GM12872 (cell line): ENCODE measurements at regions not wholly inside any gene's neighbourhood (a gene's known extent, or its start where the extent isn't known, plus 50 kb on each side); places are given as distances from the start of the nearest gene placed in this dataset.

ENCODE experiments used
- TF ChIP-seq, protein P1 (sequence below): IDR thresholded peaks from 3 replicates; pipeline ENCODE4 v1.5.1; 2011; ENCODE audit warnings: low read depth, mild to moderate bottlenecking, low read length, moderate library complexity; ENCODE audit not compliant: insufficient read depth

DNA sequence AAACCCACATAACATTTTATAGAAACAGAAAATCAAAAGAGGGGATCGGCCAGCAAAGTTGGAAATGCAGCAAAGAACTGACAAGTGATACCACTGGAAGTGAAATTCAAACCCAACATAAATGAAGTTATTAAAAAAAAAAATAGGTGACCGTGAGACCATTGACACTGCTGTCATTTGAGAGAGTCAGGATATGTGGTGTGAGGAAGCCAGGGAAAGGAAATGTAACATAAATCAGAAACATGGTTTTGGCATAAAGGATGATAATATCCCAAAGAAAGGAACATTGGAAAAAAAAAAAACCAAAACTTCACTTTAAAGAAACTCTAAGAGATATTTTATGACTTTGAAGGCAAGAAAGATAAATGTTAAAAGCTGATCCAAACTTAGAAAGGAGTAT lies 312.4 kb upstream of the PIK3R1 start:
- TF ChIP-seq, protein P1, sequence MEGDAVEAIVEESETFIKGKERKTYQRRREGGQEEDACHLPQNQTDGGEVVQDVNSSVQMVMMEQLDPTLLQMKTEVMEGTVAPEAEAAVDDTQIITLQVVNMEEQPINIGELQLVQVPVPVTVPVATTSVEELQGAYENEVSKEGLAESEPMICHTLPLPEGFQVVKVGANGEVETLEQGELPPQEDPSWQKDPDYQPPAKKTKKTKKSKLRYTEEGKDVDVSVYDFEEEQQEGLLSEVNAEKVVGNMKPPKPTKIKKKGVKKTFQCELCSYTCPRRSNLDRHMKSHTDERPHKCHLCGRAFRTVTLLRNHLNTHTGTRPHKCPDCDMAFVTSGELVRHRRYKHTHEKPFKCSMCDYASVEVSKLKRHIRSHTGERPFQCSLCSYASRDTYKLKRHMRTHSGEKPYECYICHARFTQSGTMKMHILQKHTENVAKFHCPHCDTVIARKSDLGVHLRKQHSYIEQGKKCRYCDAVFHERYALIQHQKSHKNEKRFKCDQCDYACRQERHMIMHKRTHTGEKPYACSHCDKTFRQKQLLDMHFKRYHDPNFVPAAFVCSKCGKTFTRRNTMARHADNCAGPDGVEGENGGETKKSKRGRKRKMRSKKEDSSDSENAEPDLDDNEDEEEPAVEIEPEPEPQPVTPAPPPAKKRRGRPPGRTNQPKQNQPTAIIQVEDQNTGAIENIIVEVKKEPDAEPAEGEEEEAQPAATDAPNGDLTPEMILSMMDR = no peak

DNA sequence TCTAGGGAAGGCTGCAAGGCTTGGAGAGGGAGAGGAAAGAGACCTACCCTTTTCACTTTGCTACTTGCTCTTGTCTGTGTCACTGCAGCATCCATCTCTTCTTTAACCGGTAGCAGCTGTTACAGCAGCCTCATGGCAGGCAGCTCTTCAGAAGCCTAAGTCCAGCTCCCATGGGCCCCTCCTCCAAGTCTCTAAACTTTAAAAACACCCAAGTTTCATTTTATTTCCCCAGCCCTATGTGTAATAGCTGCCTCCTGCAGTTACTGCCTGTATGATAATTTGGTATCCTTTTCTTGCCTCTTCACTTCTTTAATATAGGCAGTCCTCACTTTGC lies 313.1 kb upstream of the PIK3R1 start:
- TF ChIP-seq, protein P1 = no peak

DNA sequence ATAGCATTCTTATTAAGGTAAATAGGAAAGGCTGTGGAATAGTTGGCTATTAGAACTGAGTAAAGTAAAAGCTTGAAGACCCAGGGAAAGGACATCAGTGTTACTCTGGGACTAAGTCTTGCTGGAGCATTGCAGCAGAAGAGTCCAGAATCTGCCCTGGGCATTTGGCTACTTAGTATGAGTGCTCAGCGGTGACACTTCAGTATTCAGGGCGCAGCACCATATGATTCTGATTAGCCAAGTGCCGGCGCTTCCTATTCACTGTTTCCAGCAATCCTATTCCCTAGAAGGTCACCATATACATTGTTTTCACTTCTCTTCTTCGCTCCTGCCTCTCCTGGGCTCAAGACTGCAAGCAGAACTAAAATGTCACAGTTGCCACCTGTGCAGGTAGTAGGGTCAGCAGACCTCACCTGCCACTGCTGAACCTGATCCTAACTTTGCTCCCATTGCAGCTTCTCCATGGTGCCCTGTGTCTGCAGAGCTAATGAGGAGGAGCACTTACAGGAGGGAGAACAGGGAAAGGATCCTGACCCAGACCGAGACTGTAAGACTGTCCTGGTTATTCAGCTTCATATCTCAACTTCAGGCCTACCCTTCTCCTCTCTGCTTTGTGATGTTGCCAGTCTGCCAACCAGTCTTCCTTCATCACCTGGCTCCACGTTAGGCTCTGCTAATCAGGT lies 313.6 kb upstream of the PIK3R1 start:
- TF ChIP-seq, protein P1 = no peak

DNA sequence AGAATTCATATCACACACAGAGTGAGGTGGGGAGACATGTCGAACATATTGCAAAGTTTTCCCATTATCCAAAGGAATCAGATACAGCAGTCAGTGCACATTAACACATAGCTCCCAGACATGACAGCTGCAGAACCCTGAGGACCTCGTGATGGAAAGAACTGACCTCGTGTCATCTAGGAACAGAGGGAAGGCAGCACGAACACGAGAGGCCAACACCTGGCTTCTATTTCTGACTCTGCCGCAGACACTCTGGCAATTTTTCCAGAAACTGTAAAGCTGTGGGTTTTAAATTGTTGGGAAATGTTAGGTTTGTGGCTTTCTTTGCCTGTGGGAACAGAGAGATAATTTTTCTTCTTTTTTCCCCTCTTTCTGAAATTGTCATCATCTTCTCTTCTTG lies 315.0 kb upstream of the PIK3R1 start:
- TF ChIP-seq, protein P1 = no peak

DNA sequence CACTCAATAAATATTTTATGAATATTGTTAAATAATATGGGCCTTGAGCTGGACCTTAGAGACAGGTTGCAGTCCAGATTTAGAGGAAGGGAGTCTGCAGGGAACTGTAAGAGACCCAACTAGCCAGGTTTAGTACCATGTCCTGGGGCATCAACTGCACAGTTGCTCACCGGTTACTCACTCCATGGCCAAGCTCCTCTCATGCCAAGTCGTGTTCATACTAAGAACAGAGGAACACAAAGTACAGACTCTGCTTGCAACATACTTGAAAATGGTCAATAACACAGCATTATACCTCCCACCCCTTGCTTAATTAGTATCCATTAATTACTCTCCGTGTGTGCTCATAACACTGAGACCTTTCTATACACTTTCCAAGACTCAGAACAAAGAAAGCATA lies 317.6 kb upstream of the PIK3R1 start:
- TF ChIP-seq, protein P1 = no peak

DNA sequence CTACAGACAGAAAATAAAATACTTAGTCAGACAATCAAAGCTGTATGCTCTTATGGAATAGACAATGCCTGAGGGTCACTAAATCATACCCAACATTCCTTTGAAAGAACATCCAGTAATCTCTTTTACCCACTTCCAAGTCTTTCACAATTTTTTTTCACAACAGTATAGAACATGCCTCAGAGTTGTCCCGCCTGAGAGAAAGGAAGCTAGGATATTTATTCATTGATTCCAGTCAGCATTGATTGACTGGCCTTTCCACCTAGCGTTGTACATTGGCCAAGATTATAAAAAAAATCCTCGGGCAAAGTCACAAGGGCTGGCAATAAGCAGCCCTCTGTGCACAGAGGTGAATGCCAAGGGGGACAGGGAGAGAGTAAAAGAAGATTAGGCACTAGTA lies 318.1 kb upstream of the PIK3R1 start:
- TF ChIP-seq, protein P1 = no peak

DNA sequence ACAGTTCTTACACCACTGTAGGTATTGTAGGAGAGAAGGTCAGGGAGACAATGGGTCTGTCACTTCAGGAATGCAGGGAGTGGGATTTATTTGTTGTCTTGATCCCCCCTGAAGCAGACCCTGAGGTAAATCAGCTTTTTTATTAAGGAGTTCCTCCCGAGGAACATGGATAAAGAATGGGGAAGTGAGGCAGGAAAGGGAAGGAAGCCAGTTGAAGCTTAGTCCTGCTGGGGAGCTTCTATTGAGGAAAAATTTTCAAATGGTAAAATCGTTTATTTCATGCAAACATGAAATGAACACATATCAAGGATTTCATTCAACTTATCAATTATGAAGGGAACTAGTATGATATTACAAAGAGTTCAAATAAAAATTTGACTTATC lies 318.6 kb upstream of the PIK3R1 start:
- TF ChIP-seq, protein P1 = no peak
